ENCODE measurements at regions not wholly inside any gene's neighbourhood (a gene's known extent, or its start where the extent isn't known, plus 50 kb on each side); places are given as distances from the start of the nearest gene placed in this dataset.

DNA sequence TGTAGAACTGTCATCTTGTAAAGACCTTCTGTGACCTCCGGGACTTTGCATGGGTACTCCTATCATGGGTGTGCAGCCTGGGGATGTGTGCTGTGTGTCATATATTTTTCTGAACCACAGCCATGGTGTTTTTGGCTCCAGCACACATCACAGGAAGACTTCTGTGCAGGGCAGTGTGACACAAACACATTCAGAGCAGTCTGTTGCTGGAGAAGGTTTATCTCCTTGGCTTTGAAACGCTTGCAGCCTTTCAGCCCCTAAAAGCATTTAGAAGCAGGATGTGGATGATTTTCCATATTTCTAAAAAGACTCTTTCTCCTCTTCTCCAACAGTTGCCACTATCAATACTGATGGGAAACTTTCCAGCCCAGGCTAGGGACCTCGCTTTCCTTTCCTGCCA lies 221.6 kb upstream of the FOXA2 start:
- H3K9ac ChIP-seq (ENCODE audit: insufficient read depth in 1 of 2, low read depth in 2 of 2, low read length in 2 of 2): no peak overlapping the region
- H4K20me1 ChIP-seq (replicated peaks; ENCODE audit: control insufficient read depth, insufficient read depth, low read length): no peaks in the 10 kb centered on the region
- no peak overlapping the region for H3K27ac ChIP-seq (ENCODE audit: extremely low read depth, low read depth, low read length)
- no peaks in the 10 kb centered on the region for H3K9me3 ChIP-seq (replicated peaks; ENCODE audit: control insufficient read depth, insufficient read depth, low read depth, low read length)
- no peak overlapping the region for H3K4me3 ChIP-seq
- POLR2A ChIA-PET: no interaction called here
- WGBS (ENCODE audit: insufficient coverage, low coverage, missing lambda C conversion rate): 0% methylated on average over 2 of the region's 3 CpGs
- FAIRE-seq (no peak), DNase-seq (ENCODE audit: extremely low read depth in 1 of 4, low spot score in 3 of 4) (no peak), ATAC-seq (no peak)
- CTCF ChIA-PET (ENCODE audit: low intra/inter-chr PET ratio): no interaction called here
- intact Hi-C loops (cut with micrococcal nuclease): no loop called here
- no peaks in the 10 kb centered on the region for H3K79me2 ChIP-seq (ENCODE audit: control insufficient read depth, insufficient read depth, low read length)
- H3K36me3 ChIP-seq (ENCODE audit: control insufficient read depth, insufficient read depth, low read length): no peaks in the 10 kb centered on the region
- no peak overlapping the region for H2AFZ ChIP-seq (ENCODE audit: low read depth, low read length)
- no peaks in the 10 kb centered on the region for H3K4me1 ChIP-seq (replicated peaks in 1 of 2; ENCODE audit: control insufficient read depth in 2 of 2, insufficient read depth in 2 of 2, low read length in 2 of 2)
- no peaks in the 10 kb centered on the region for H3K9me1 ChIP-seq (ENCODE audit: control insufficient read depth, insufficient read depth, low read length)
- TF ChIP-seq MIER1 (IDR thresholded peaks at IDR 0.05; ENCODE audit: low read depth) (no peak), SRSF9 (IDR thresholded peaks at IDR 0.05; ENCODE audit: borderline replicate concordance, low read depth, low read length) (no peak), NR2F6 (CRISPR knock-in tag; IDR thresholded peaks at IDR 0.05) (no peak)
- TF ChIP-seq, protein P1, sequence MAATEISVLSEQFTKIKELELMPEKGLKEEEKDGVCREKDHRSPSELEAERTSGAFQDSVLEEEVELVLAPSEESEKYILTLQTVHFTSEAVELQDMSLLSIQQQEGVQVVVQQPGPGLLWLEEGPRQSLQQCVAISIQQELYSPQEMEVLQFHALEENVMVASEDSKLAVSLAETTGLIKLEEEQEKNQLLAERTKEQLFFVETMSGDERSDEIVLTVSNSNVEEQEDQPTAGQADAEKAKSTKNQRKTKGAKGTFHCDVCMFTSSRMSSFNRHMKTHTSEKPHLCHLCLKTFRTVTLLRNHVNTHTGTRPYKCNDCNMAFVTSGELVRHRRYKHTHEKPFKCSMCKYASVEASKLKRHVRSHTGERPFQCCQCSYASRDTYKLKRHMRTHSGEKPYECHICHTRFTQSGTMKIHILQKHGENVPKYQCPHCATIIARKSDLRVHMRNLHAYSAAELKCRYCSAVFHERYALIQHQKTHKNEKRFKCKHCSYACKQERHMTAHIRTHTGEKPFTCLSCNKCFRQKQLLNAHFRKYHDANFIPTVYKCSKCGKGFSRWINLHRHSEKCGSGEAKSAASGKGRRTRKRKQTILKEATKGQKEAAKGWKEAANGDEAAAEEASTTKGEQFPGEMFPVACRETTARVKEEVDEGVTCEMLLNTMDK (IDR thresholded peaks at IDR 0.05; ENCODE audit: borderline replicate concordance, insufficient read depth, low read depth, low read length, poor library complexity, severe bottlenecking): no peak
- in situ Hi-C loops (cut with MboI): no loop called here
- no TSS peak for BruUV-seq (replicated peaks)
- H3K4me2 ChIP-seq (ENCODE audit: insufficient read depth, low read length): no peak overlapping the region
- H3K27me3 ChIP-seq (ENCODE audit: control insufficient read depth in 2 of 2, insufficient read depth in 2 of 2, low read length in 2 of 2): peaks cover 0 to 8% of the 10 kb centered on the region in 2 experiments; a peak in 1 of 5 replicates

- no peak for DNase-seq (ENCODE audit: extremely low read depth in 1 of 4, low spot score in 3 of 4)
- Histone ChIP-seq H3K27me3 (ENCODE audit: control insufficient read depth in 2 of 2, insufficient read depth in 2 of 2, low read length in 2 of 2) (peaks cover 0 to 8% of the 10 kb centered on the region in 2 experiments; a peak in 1 of 5 replicates), H3K36me3 (ENCODE audit: control insufficient read depth, insufficient read depth, low read length) (no peaks in the 10 kb centered on the region), H3K9me3 (replicated peaks; ENCODE audit: control insufficient read depth, insufficient read depth, low read depth, low read length) (no peaks in the 10 kb centered on the region), H4K20me1 (replicated peaks; ENCODE audit: control insufficient read depth, insufficient read depth, low read length) (no peaks in the 10 kb centered on the region), H2AFZ (ENCODE audit: low read depth, low read length) (no peak overlapping the region), H3K4me1 (replicated peaks in 1 of 2; ENCODE audit: control insufficient read depth in 2 of 2, insufficient read depth in 2 of 2, low read length in 2 of 2) (no peaks in the 10 kb centered on the region), H3K79me2 (ENCODE audit: control insufficient read depth, insufficient read depth, low read length) (no peaks in the 10 kb centered on the region), H3K9ac (ENCODE audit: insufficient read depth in 1 of 2, low read depth in 2 of 2, low read length in 2 of 2) (no peak overlapping the region), H3K4me3 (no peak overlapping the region), H3K27ac (ENCODE audit: extremely low read depth, low read depth, low read length) (no peak overlapping the region), H3K4me2 (ENCODE audit: insufficient read depth, low read length) (no peak overlapping the region), H3K9me1 (ENCODE audit: control insufficient read depth, insufficient read depth, low read length) (no peaks in the 10 kb centered on the region)
- no TSS peak for BruUV-seq (replicated peaks)
- TF ChIP-seq ATF7 (IDR thresholded peaks at IDR 0.05): no peak
- no peak for TF ChIP-seq NFXL1 (CRISPR knock-in tag; IDR thresholded peaks at IDR 0.05)
- TF ChIP-seq PRMT5 (CRISPR knock-in tag; IDR thresholded peaks at IDR 0.05): no peak
- no peak for TF ChIP-seq ZNF699 (CRISPR knock-in tag; IDR thresholded peaks at IDR 0.05; ENCODE audit: insufficient replicate concordance)
- TF ChIP-seq XRCC4 (IDR thresholded peaks at IDR 0.05; ENCODE audit: extremely low read depth, insufficient read depth, insufficient read length): no peak
- no peak for TF ChIP-seq MXI1 (IDR thresholded peaks at IDR 0.05; ENCODE audit: low read depth, low read length)
- no peak for TF ChIP-seq FOXP1 (CRISPR knock-in tag; IDR thresholded peaks at IDR 0.05)
- no peak for TF ChIP-seq DIDO1 (tag; IDR thresholded peaks at IDR 0.05; ENCODE audit: low read depth)
- CTCF ChIA-PET (ENCODE audit: low intra/inter-chr PET ratio): no interaction called here
- 0% methylated on average over 3 of the region's 3 CpGs for WGBS (ENCODE audit: insufficient coverage, low coverage, missing lambda C conversion rate)
- no peak for ATAC-seq
- in situ Hi-C loops (cut with MboI): no loop called here
- POLR2A ChIA-PET: interaction anchor here (0.6 kb wide), 1 partner anchor 16 kb away, joined by 4 read pairs; no protein-coding TSS in a partner anchor
- FAIRE-seq: no peak
- intact Hi-C loops (cut with micrococcal nuclease): no loop called here
Measured at GRCh38 chr20:22807045-22807444, 222.7 kb upstream of the FOXA2 start.

Measured in K562 (cell line).